RPMI8226 (cell line): ENCODE measurements at regions not wholly inside any gene's neighbourhood (a gene's known extent, or its start where the extent isn't known, plus 50 kb on each side); places are given as distances from the start of the nearest gene placed in this dataset.
A peak's percentile ranks its signal among the peaks of the same experiment; 100 is the strongest.

Experiments used
- DNase-seq: peaks from one replicate; pipeline ENCODE4 v3.0.0-alpha.2; 2015

DNA sequence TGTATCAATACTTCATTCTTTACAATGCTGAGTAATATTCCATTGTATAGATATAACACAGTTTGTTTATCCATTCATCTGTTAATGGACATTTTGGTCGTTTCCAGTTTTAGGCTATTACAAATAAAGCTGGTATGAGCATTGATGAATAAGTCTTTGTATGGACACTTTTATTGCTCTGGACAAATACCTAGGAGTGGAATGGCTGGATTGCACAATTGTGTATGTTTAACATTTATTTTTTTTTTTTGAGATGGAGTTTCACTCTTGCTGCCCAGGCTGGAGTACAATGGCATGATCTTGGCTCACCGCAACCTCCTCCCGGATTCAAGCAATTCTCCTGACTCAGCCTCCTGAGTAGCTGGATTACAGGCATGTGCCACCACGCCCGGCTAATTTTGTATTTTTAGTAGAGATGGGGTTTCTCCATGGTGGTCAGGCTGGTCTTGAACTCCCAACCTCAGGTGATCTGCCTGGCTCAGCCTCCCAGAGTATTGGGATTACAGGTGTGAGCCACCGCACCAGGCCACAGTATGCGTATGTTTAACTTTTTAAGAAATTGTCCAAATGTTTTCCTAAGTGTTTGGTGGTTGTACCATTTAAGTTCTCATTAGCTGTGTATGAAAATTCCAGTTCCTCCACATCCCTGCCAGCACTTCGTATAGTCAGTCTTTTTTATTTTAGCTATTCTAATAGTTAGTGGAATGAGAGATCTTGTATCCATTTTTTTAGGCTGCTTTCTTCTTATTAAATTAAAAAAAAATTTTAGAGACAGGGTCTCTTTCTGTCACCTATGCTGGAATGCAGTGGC lies 194.9 kb upstream of the HAAO start:
- DNase-seq: no peak

DNA sequence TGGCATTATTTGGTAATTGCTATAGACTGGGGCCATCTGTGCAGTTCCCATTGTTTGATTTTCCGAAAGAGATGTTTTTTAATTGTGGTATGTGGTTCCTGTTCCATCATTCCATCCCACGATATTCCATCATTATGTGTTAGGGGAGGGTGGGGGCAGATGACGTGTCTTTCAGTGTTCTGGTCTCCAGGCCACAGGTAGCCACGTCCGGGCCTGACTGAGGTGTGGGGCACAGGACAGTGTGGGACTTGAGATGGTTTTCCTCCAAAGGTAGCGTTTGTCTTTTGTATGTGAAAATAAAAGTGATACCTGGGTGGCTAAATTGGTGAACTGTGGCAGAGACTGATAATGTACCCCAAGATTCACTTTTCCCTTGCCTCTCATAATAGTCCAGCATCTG lies 192.2 kb upstream of the HAAO start:
- DNase-seq: no peak

DNA sequence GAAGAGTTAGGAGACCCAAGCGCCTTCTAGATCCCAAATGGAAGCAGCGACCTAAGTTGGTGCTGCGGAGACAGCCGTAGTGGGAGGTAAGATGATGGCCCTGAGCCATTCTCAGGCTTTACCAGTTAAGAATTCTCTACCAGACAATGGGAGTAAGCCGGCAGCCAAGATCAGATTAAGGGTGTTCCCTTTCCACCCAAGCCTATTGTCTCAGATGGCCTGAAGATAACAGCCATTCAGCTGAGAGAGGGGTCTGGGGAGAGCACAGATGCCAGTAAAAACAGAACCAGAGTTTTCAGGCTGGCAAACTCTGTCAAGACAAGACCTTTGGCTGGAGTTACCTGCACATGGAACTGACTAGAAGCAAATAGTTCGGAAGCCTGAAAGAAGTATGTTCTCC lies 191.7 kb upstream of the HAAO start:
- no peak for DNase-seq

DNA sequence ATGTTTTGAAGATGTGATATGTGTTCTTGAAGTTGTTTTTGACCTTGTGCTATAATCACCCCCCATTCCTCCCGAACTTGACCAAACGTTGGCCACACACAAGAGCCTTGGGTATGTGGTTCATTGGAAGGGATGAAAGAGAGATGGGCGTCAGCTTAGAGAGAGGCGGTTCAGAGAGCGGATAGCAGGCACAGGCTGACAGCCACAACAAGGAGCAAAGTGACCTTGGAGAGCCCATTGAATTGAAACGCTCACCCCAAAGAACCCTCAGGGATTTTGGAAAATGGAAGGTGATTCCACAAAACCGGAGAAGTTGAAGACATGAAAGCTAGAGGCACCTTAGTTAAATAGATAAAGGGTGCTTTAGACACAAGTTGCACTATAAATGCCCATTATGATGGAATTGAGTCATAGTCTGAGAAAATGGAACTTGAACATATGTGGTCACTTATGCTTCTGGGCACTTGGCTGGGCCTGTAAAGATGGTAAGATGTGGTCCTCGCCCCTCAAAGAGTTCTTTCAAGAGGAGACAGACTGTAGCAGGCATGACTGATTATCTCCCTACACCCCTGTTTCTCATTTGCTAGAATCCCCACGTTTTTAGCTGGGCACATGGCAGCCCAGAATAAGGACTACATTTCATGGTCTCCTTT lies 188.5 kb upstream of the HAAO start:
- DNase-seq: no peak

DNA sequence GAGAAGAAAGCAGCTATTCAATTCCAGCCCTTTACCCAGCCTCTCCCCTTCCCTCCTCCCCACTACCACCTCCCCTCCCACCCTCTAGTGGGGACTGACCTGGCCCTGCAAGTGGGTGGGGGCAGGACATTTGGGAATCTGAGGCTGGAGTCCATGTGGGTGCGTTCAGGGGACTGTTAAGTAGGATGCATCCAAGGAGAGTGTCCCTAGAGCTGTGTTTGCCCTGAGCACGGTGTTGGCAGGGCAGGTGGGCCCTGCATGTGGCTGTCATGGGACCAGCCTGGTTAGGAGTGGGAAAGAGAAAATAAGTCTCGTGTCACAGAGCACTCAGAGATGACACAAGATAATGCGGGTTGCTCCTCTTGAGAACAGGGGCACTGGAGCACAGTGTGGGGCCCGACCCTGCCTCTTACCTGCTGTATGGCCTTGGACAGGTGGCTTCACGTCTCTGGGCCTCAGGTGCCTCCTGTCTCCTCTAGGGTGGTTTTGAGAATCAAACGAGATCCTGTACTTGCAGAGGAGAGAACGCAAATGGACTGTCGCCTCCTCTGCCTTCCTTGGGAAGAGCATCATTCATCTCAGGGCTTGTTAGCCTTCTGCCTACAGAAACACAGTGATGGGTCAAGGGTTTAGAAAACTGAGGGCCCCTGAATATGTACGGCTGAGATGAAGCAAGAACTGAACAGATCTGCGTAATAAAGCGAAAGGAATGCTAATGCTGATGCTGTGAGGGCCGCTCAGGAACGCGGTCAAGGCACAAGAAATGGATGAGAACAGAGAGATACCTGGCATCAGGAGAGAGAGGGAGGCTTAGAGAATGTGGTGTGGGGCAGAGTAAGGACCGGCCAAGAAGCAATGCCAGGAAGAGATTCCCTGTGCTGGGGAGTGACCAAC lies 187.7 kb upstream of the HAAO start:
- DNase-seq: no peak

DNA sequence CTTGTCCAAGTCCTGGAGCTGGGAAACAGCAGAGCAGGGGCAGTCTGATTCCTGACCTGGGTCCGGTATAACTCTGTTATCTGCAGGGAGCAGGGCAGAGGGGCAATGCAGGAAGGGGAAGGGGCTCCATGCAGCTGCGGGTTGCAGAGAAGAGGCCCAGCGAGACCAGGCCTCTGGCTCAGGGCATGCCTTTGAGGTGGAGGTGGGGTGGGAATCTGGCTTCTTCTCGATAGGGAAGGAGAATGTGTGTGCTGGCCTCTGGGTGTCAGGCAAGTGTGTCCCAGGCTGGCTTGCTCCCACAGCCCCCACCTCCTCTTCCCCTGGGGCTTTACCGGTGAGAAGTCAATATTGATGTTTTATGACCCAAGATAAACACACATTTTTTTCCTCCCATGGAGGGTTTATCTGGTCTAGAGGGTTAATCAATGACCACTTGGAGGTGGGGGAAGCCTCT lies 187.1 kb upstream of the HAAO start:
- DNase-seq: no peak

DNA sequence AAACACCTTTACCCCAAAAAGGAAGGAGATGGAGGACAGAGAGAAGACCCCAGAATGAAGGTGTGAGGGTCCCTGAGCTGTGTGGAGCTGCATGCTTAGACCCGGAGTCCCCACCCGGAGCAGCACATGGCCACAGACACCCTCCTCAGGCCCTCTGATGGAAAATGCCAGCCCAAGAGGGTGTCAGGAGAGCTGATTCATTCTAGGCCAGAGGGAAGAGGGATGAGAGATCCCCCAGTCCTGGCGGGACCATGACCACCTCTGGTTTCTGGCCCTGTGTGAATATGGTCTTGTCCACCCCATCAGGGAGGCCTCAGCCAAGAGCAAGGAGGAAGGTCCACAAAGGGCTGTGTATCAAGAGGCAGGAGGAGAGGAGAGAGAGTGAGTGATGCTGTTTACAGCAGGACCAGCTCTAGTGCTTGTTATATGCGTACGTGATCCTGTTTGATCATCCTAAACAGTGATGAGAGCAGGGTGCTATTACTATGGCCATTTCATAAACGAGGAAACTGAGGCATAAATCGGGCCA lies 186.6 kb upstream of the HAAO start:
- no peak for DNase-seq

DNA sequence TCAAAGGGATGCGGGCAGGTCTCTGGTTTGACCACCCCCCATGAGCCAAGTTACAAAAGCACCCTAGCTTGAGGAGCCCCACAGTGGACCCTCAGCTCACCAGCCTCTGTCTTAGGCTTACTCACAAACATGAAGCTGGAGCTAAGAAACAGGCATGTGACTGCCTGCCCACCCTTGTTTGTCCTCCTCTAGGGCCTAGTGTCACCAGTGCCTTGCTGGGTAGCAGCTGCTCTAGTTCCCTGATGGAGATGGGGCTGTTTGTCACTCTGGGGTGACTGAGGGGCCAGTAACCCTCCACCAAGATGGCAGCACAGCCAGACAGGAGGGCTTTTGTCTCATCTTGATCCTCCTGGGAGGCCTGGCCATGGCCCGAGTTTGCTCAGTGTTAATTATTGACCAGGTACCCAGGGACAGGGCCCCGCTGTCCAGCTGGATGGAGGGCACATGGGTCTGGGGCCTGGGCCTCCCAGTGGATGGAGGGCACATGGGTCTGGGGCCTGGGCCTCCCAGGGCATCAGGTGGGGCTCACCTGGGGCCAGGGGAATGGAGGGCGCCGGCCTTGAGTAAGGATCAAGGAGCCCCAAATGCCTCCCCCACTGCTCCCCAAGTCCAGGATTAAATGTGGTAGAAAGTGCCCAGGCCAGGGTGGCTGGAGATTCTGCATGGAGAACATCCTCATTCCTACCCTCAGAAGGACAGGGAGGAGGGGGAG lies 185.9 kb upstream of the HAAO start:
- no peak for DNase-seq

DNA sequence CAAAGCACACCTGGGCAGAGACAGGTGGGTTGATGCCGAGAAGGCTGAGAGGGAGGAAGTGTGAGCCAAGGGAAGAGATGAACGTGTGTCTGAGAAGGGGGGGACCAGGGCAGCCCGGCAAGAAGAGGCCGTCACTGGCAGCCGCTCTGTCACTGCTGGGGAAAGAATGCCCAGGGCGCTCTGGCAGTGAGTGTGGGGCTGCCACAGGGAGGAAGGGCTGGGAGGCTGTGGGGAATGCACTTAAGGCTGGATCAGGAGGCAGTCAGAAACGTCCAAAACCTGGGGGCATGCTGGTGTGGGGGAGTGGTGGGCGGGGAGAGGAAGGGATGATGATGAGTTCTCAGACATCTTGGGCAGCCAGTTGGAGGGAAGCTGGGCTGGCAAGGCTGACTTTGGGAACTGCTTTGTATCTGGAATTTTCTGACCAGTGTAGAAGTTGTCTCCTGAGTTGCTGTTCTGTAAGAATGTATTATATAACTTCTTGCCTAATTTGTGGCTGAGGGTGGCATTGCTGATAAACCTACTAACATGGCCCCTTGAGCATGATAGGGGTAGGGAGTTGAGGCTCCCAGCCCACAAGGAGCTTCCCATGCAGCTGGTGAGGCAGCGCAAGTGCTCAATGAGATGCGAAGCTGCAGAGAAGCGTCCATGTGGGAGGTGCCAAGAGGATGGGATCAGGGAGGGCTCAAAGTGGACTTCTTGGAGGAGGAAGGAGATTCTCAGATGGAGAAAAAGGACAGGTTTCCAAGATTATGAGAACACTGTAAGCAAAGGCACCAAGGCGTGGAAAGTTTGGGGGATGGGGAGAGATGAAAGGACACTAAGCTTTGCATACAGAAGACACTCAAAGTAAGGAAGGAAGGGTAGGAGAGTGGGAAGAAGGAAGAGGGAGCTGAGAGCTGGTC lies 185.1 kb upstream of the HAAO start:
- DNase-seq: peak; percentile 11

DNA sequence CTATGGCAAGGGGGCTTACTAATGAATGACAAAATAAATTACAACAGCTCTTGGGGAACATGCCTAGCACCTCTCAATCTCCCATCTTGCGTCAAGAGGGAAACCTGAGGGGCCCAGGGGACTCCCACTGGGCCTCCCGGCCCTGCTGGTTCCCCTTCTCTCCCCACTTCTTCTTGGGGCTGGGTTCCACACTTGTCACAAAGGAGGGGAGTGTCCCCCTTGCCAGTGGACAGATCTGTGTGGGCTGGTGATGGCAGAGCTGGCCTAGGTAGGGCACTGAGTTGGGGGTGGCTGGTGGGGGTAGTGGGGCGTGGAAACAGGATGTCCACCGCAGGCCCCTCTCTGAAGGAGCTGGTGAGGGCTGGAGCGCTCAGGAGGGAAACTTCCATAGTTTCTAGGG lies 184.0 kb upstream of the HAAO start:
- no peak for DNase-seq

DNA sequence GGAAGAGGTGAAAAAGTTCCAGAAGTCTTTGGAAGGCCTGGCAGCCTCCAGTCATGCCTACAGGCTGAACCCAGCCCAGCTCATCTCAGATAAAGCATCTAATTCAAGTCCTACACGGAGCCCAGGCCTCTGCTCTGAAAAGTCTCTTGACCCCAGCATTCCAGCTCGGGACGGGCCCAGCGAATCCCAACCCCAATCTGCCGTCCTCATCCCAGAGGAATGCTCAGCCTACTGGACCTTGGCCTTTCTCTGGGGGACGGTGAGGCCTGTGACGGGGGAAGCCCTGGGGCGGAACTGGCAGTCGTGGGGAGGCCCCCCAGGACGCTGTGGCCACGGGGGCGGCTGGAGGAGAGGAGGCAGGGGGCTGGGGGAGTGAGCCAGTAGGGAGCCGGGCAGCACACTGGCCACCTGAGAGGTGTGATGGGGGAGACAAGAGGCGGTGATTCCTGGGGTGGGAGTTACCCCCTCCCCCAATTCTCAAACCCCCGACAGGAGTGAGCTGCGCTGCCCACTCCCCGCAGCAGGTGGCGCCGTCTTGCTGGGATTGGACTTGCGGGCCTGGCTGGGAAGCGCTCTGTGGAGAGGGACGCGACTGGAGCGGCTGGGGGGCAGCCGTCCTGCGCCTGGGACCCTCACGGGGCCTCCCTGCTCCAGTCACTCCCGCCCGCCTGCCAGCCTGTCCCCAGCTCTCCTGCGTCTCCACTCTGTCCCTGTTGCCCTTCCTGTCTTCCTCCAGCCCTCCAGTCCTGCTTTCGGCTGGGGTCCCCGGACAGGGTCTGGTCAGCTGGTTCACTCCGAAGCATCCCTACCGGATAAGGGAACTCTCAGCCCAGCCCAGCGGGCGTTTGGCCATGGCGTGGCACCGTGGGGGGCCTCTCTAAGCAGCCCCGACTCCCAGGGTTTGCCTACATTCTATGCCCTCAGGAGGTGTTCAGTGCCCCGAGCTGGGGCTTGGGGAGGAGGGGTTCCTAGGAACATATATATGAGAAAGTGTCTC lies 182.6 kb upstream of the HAAO start:
- DNase-seq: peak; percentile 39

DNA sequence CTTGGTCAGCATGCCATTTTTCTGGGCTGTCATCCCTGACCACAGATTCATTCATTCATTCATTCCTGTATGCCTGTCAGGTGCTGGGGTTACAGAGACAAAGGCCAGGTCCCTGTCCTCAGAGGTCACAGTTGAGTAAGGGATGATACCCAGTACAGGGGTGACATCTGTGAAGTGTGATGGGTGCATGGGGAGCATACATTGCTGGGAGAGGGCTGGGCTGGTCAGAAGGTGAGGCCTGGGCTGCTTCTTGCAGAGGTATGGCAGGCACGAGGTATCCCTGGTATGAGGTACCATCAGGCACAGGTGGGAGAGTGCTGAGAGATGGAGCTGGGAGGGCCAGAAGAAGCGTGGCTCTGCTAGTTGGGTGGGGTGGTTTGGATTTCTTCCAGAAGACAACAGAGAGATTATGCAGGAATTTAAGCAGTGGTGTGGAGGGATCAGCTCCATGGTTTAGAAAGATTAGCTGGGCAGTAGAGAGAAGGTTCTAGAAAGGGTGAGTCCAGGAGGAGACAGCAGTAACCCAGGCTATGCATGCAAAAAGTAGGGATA lies 181.9 kb upstream of the HAAO start:
- DNase-seq: no peak

DNA sequence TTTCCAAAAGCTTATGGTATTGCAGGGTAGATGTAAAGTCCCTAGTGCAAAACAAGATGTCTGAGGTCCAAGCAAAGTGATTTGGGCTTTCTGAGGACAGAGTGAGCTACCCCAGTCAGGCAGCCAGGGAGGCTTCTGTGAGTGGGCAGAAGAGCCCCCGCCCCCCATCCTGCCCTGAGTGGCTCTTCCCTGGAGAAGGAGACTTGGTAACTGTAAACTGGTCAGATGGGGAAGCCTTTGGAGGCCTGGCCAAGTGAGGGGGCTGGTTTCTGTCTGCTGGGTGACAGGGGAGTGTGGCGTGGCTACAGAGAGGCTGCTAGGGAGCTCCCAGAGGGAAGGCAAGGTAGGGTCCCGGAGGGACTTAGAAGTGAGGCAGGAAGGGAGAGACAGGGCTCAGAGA lies 181.3 kb upstream of the HAAO start:
- DNase-seq: no peak

DNA sequence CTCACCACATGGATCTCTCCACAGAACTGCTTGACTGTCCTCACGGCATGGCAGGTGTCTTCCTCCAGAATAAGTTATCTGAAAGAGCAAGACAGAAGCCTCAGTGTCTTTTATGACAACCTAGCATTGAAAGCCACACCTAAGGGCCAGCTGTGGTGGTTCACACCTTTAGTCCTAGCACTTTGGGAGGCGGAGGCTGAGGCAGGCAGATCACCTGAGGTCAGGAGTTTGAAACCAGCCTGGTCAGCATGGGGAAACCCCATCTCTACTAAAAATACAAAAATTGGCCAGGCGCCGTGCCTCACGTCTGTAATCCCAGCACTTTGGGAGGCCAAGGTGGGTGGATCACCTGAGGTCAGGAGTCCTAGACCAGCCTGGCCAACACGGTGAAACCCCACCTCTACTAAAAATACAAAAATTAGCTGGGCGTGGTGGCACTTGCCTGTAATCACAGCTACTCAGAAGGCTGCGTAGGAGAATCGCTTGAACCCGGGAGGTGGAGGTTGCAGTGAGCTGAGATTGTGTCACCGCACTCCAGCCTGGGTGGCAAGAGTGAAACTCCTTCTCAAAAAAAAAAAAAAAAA lies 180.6 kb upstream of the HAAO start:
- peak; percentile 45 for DNase-seq

DNA sequence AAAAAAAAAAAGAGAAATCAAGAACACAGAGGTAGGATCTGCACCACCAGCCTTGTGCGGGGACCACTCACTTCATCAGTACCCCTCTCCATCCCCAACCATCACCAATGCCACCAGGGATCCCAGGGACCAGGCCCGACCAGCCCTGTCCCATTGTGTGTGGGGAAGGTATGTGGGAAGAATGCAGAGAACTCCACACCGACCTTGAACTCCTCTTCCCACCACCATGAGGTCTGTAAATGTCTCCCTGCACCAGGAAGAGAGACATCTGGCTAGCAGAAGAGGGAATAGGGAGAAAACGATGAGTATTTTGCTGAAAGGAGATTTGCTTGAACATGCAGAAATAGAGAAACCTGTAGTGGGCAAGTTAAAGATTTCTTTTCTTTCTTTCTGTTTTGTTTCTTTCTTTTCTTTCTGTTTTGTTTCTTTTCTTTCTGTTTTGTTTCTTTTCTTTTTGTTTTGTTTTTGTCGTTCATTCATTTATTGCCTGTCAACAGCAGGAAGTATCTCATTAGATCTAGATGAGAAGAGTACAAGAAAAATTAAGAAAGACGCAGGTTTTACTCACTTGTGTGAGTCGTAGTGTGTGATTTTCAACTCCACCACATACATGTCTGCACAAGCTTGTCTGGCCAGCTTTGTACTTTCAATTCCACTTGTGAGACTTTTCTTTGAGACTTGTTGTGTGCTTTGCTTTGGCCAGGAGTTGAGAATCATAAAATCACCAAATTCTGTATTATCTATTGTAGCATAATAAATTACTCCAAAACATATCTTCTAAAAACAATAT lies 179.8 kb upstream of the HAAO start:
- DNase-seq: no peak

DNA sequence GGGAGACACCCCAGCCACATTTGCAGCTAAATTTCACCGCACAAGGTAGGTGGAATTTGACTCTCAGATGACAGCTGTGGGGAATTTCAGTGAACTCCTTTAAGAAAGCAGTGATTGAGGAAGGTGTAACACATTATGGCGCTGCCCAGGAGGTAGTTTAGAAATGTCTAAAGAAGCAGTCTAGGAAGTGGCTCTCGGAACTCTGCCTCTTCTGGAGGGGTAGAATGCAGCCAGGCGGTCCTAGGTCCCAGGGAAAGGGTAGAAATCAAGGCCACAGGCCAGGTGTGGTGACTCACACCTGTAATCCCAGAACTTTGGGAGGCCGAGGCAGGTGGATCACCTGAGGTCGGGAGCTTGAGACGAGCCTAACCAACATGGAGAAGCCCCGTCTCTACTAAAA lies 179.0 kb upstream of the HAAO start:
- DNase-seq: no peak

DNA sequence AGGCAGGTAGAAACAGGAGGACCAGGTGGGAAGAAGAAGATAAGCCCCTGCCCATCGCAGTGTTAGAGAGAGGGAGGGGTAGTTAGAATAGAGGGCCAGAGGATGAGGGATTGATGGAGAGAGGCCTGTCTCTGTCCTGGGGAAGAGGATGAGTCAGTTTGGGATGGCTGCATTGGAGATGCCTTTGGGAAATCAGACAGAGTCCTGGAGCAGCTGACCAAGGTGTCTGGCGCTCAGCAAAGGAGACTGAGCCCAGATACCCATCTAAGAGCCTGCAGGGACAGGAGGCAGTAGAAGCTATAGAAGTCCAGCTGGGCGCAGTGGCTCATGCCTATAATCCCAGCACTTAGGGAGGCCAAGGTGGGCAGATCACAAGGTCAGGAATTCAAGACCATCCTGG lies 177.8 kb upstream of the HAAO start:
- no peak for DNase-seq
